H9 (cell line): ENCODE measurements at regions not wholly inside any gene's neighbourhood (a gene's known extent, or its start where the extent isn't known, plus 50 kb on each side); places are given as distances from the start of the nearest gene placed in this dataset.

ENCODE experiments used
- DNase-seq: peaks from one replicate; pipeline ENCODE4 v3.0.0-alpha.2; 2017
- H2AFZ ChIP-seq: one replicate; pipeline ENCODE4 v1.6.1; 2013; ENCODE audit warnings: mild to moderate bottlenecking, low read length, control low read depth, moderate library complexity
- H2AK5ac ChIP-seq: 2 replicates; pipeline ENCODE4 v1.6.1; 2013; ENCODE audit warnings: low read length, control low read depth, mixed read lengths; ENCODE audit not compliant: insufficient read length
- H2BK120ac ChIP-seq: one replicate; pipeline ENCODE4 v1.6.1; 2013; ENCODE audit warnings: low read depth, mild to moderate bottlenecking, low read length, control low read depth, inconsistent platforms; ENCODE audit not compliant: poor library complexity, severe bottlenecking
- H2BK12ac ChIP-seq: 2 replicates; pipeline ENCODE4 v1.6.1; 2013; ENCODE audit warnings: low read length, control low read depth, mixed read lengths, low read depth; ENCODE audit not compliant: insufficient read length
- H2BK15ac ChIP-seq: 2 replicates; pipeline ENCODE4 v1.6.1; 2013; ENCODE audit warnings: low read depth, low read length, control low read depth
- H2BK20ac ChIP-seq: one replicate; pipeline ENCODE4 v1.6.1; 2013; ENCODE audit warnings: low read depth, mild to moderate bottlenecking, low read length, control low read depth, inconsistent platforms; ENCODE audit not compliant: poor library complexity, severe bottlenecking
- H2BK5ac ChIP-seq: 2 replicates; pipeline ENCODE4 v1.6.1; 2013; ENCODE audit warnings: low read length, control low read depth, mixed read lengths; ENCODE audit not compliant: insufficient read length
- H3K14ac ChIP-seq: 2 replicates; pipeline ENCODE4 v1.6.1; 2013; ENCODE audit warnings: low read length, control low read depth; ENCODE audit not compliant: insufficient read depth
- H3K18ac ChIP-seq: 2 replicates; pipeline ENCODE4 v1.6.1; 2013; ENCODE audit warnings: low read depth, mild to moderate bottlenecking, mixed read lengths, low read length, control low read depth; ENCODE audit not compliant: insufficient read length
- H3K23ac ChIP-seq: 2 replicates; pipeline ENCODE4 v1.6.1; 2013; ENCODE audit warnings: low read length, control low read depth, mixed read lengths, low read depth; ENCODE audit not compliant: insufficient read length
- H3K23me2 ChIP-seq: 2 replicates; pipeline ENCODE4 v1.6.1; 2013; ENCODE audit warnings: low read depth, mild to moderate bottlenecking, mixed read lengths, low read length, control low read depth; ENCODE audit not compliant: insufficient read length, poor library complexity, severe bottlenecking
- H3K27ac ChIP-seq: 2 replicates; pipeline ENCODE4 v1.5.1; 2013; ENCODE audit warnings: low read length, control low read depth, mixed read lengths, low read depth; ENCODE audit not compliant: insufficient read length
- H3K27me3 ChIP-seq: 2 replicates; pipeline ENCODE4 v1.6.1; 2013; ENCODE audit warnings: low read length, control low read depth, inconsistent platforms; ENCODE audit not compliant: insufficient read depth
- H3K4ac ChIP-seq: 2 replicates; pipeline ENCODE4 v1.6.1; 2013; ENCODE audit warnings: low read depth, mild to moderate bottlenecking, control low read depth, inconsistent platforms, low read length, moderate library complexity
- H3K4me1 ChIP-seq: 2 replicates; pipeline ENCODE4 v1.6.1; 2013; ENCODE audit warnings: low read length, control low read depth, inconsistent platforms; ENCODE audit not compliant: insufficient read depth
- H3K4me2 ChIP-seq: 2 replicates; pipeline ENCODE4 v1.6.1; 2013; ENCODE audit warnings: low read length, control low read depth, mixed read lengths; ENCODE audit not compliant: insufficient read length, insufficient read depth
- H3K56ac ChIP-seq: 2 replicates; pipeline ENCODE4 v1.6.1; 2013; ENCODE audit warnings: low read depth, mild to moderate bottlenecking, mixed read lengths, low read length, control low read depth; ENCODE audit not compliant: insufficient read length
- H3K79me1 ChIP-seq: 2 replicates; pipeline ENCODE4 v1.6.1; 2013; ENCODE audit warnings: low read depth, mild to moderate bottlenecking, moderate library complexity, low read length, control low read depth, inconsistent platforms; ENCODE audit not compliant: insufficient read depth, poor library complexity, severe bottlenecking
- H3K79me2 ChIP-seq: 2 replicates; pipeline ENCODE4 v1.6.1; 2013; ENCODE audit warnings: low read length, control low read depth, inconsistent platforms; ENCODE audit not compliant: insufficient read depth
- H3K9ac ChIP-seq: 2 replicates; pipeline ENCODE4 v1.6.1; 2013; ENCODE audit warnings: low read length, control low read depth, mixed read lengths; ENCODE audit not compliant: insufficient read length; ENCODE audit errors: extremely low read depth
- H3K9me3 ChIP-seq: one replicate; pipeline ENCODE4 v1.6.1; 2013; ENCODE audit warnings: low read depth, low read length, inconsistent platforms; ENCODE audit not compliant: control insufficient read depth
- H3T11ph ChIP-seq: one replicate; pipeline ENCODE4 v1.6.1; 2013; ENCODE audit warnings: mild to moderate bottlenecking, low read length, control low read depth, inconsistent platforms
- H4K20me1 ChIP-seq: one replicate; pipeline ENCODE4 v1.6.1; 2013; ENCODE audit not compliant: control insufficient read depth, insufficient read length, insufficient read depth
- H4K5ac ChIP-seq: 2 replicates; pipeline ENCODE4 v1.6.1; 2013; ENCODE audit warnings: low read depth, mild to moderate bottlenecking, mixed read lengths, low read length, control low read depth; ENCODE audit not compliant: insufficient read length
- H4K8ac ChIP-seq: replicated peaks from 2 replicates; pipeline ENCODE4 v1.6.1; 2013; ENCODE audit warnings: low read length, control low read depth, mixed read lengths, low read depth; ENCODE audit not compliant: insufficient read length
- H4K91ac ChIP-seq: 2 replicates; pipeline ENCODE4 v1.6.1; 2013; ENCODE audit warnings: low read depth, mild to moderate bottlenecking, moderate library complexity, mixed read lengths, low read length, control low read depth; ENCODE audit not compliant: insufficient read length
- H3K27ac Mint-ChIP-seq, 3 experiments: 2 replicates in 2 of 3; 3 replicates in 1 of 3; pipeline ENCODE4 v1.8.0; 2020 to 2021; ENCODE audit warnings: mixed read lengths in 3 of 3, mild to moderate bottlenecking in 1 of 3, moderate library complexity in 1 of 3
- H3K27me3 Mint-ChIP-seq: 2 replicates; pipeline ENCODE4 v1.8.0; 2021; ENCODE audit warnings: low read depth, mild to moderate bottlenecking, moderate library complexity, mixed read lengths
- H3K36me3 Mint-ChIP-seq, 3 experiments: 2 replicates in 2 of 3; 3 replicates in 1 of 3; pipeline ENCODE4 v1.8.0; 2020 to 2021; ENCODE audit warnings: low read depth in 3 of 3, mixed read lengths in 3 of 3; ENCODE audit not compliant: insufficient read depth in 1 of 3
- H3K4me1 Mint-ChIP-seq, 2 experiments: 2 replicates each; pipeline ENCODE4 v1.8.0; 2020; ENCODE audit warnings: mixed read lengths in 2 of 2
- H3K4me3 Mint-ChIP-seq, 2 experiments: 2 replicates in 1 of 2; 3 replicates in 1 of 2; pipeline ENCODE4 v1.8.0; 2020 to 2021; ENCODE audit warnings: mild to moderate bottlenecking in 2 of 2, mixed read lengths in 2 of 2, moderate library complexity in 1 of 2
- H3K9me3 Mint-ChIP-seq, 2 experiments: 2 replicates in 1 of 2; 3 replicates in 1 of 2; pipeline ENCODE4 v1.8.0; 2020; ENCODE audit warnings: mild to moderate bottlenecking in 2 of 2, mixed read lengths in 2 of 2, moderate library complexity in 1 of 2
- WGBS: extraction: QIAGEN DNeasy Blood & Tissue Kit; methylation state at CpG from one replicate; pipeline ENCODE4 v1.1.7; 2013; ENCODE audit warnings: missing lambda C conversion rate, low lambda C conversion rate, mixed read lengths; ENCODE audit not compliant: insufficient read length; ENCODE audit errors: extremely low coverage; 5-methylcytosine and 5-hydroxymethylcytosine counted together
- TF ChIP-seq, protein P1 (sequence below): fragments of 200-600 bp; sonication (generic); conservative IDR thresholded peaks from 3 replicates; pipeline ENCODE4 v1.8.0; 2021; ENCODE audit warnings: antibody characterized with exemption, mild to moderate bottlenecking

DNA sequence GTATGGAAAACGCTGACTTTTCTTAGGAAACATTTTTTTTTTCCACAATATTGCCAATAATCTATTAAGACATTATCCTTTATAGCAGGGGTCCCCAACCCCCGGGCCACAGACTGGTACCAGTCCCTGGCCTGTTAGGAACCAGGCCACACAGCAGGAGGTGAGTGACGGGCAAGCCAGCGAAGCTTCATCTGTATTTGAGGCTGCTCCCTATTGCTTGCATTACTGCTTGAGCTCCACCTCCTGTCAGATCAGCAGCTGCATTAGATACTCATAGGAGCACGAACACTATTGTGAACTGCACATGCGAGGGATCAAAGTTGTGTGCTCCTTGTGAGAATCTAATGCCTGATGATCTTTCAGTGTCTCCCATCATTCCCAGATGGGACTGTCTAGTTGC, 793.7 kb downstream of the SLITRK5 start:
- Histone ChIP-seq H2AFZ (no peak overlapping the region), H3K23me2 (no peaks in the 10 kb centered on the region), H4K20me1 (no peaks in the 10 kb centered on the region), H3K4me1 (peaks cover 4% of the 10 kb centered on the region; the same call in 1 of the 2 replicates), H3K4ac (no peak overlapping the region), H3K18ac (no peak overlapping the region), H2BK20ac (no peak overlapping the region), H2BK5ac (no peak overlapping the region), H3K79me1 (no peaks in the 10 kb centered on the region), H3K14ac (no peak overlapping the region), H4K91ac (no peak overlapping the region), H4K5ac (no peak overlapping the region), H3K56ac (no peak overlapping the region), H2AK5ac (no peak overlapping the region), H3K9ac (no peak overlapping the region), H4K8ac (no peak overlapping the region), H3K79me2 (no peaks in the 10 kb centered on the region), H3K4me2 (no peak overlapping the region), H3K27me3 (no peaks in the 10 kb centered on the region), H2BK12ac (no peak overlapping the region), H3K9me3 (no peaks in the 10 kb centered on the region), H3K23ac (no peak overlapping the region), H3K27ac (no peak overlapping the region), H3T11ph (no peak overlapping the region), H2BK120ac (no peak overlapping the region), H2BK15ac (no peak overlapping the region)
- H3K4me3 Mint-ChIP-seq, result no peak overlapping the region
- H3K27ac Mint-ChIP-seq, result no peak overlapping the region
- TF ChIP-seq, protein P1, sequence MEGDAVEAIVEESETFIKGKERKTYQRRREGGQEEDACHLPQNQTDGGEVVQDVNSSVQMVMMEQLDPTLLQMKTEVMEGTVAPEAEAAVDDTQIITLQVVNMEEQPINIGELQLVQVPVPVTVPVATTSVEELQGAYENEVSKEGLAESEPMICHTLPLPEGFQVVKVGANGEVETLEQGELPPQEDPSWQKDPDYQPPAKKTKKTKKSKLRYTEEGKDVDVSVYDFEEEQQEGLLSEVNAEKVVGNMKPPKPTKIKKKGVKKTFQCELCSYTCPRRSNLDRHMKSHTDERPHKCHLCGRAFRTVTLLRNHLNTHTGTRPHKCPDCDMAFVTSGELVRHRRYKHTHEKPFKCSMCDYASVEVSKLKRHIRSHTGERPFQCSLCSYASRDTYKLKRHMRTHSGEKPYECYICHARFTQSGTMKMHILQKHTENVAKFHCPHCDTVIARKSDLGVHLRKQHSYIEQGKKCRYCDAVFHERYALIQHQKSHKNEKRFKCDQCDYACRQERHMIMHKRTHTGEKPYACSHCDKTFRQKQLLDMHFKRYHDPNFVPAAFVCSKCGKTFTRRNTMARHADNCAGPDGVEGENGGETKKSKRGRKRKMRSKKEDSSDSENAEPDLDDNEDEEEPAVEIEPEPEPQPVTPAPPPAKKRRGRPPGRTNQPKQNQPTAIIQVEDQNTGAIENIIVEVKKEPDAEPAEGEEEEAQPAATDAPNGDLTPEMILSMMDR, result no peak
- peaks cover 6 to 26% (median 13%) of the 10 kb centered on the region in 3 experiments; a peak in 6 of 7 replicates for H3K36me3 Mint-ChIP-seq
- no CpG with 5 or more reads among the region's 6 CpGs for WGBS
- no peak for DNase-seq
- no peaks in the 10 kb centered on the region for H3K27me3 Mint-ChIP-seq
- peaks cover 8 to 12% of the 10 kb centered on the region in 2 experiments for H3K9me3 Mint-ChIP-seq
- peaks cover 33 to 35% of the 10 kb centered on the region in 2 experiments for H3K4me1 Mint-ChIP-seq
